SK-N-SH treated with all-trans-retinoic acid at 6 μM for 48 hours (cell line): ENCODE measurements at regions not wholly inside any gene's neighbourhood (a gene's known extent, or its start where the extent isn't known, plus 50 kb on each side); places are given as distances from the start of the nearest gene placed in this dataset.

Experiments used
- ZFP3 ChIP-seq: fragments of 250-450 bp; sonication (Bioruptor Pico); IDR thresholded peaks from 2 replicates; pipeline ENCODE4 v1.5.0; 2020; ENCODE audit warnings: mild to moderate bottlenecking, moderate library complexity
- ZFP30 ChIP-seq: fragments of 450-650 bp; formaldehyde crosslinking; IDR thresholded peaks from 2 replicates; pipeline ENCODE4 v1.5.0; 2022; ENCODE audit warnings: mild to moderate bottlenecking, moderate library complexity
- ZNF565 ChIP-seq: fragments of 450-650 bp; formaldehyde crosslinking; conservative IDR thresholded peaks from 2 replicates; pipeline ENCODE4 v1.5.0; 2020; ENCODE audit warnings: low read depth, mild to moderate bottlenecking, moderate library complexity
- ZNF70 ChIP-seq: fragments of 450-650 bp; formaldehyde crosslinking; IDR thresholded peaks from 2 replicates; pipeline ENCODE4 v1.5.0; 2020; ENCODE audit warnings: mild to moderate bottlenecking, moderate library complexity
- ZNF8 ChIP-seq: fragments of 450-650 bp; formaldehyde crosslinking; IDR thresholded peaks from 2 replicates; pipeline ENCODE4 v1.5.0; 2020; ENCODE audit warnings: mild to moderate bottlenecking, moderate library complexity
- TF ChIP-seq, protein P1 (sequence below): fragments of 250-450 bp; sonication (Bioruptor Pico); IDR thresholded peaks from 2 replicates; pipeline ENCODE4 v1.8.0; 2020; ENCODE audit warnings: mild to moderate bottlenecking, moderate library complexity, borderline replicate concordance

DNA sequence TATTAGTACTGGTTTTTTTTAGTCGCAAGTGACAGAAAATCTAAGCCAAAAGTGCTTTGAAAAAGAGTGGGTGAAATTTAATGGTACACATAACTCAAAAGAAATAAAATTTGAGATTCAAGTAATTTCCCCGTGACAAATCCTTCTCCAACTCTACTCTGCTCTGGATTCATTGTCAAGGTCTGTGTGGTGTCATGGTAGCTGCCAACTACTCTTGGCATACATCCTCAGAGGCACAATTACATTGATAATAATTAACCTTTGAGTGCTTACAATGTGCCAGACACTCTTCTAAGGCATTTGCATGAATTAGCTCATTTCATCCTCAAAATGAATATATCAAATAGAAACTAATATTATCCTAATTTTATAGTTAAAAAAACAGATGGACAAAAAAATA is 1153.9 kb upstream of the NCAM2 start:
- TF ChIP-seq ZFP3, result no peak
- no peak for TF ChIP-seq ZNF8 (CRISPR knock-in tag)
- TF ChIP-seq, protein P1, sequence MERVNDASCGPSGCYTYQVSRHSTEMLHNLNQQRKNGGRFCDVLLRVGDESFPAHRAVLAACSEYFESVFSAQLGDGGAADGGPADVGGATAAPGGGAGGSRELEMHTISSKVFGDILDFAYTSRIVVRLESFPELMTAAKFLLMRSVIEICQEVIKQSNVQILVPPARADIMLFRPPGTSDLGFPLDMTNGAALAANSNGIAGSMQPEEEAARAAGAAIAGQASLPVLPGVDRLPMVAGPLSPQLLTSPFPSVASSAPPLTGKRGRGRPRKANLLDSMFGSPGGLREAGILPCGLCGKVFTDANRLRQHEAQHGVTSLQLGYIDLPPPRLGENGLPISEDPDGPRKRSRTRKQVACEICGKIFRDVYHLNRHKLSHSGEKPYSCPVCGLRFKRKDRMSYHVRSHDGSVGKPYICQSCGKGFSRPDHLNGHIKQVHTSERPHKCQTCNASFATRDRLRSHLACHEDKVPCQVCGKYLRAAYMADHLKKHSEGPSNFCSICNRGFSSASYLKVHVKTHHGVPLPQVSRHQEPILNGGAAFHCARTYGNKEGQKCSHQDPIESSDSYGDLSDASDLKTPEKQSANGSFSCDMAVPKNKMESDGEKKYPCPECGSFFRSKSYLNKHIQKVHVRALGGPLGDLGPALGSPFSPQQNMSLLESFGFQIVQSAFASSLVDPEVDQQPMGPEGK (CRISPR knock-in tag), result no peak
- no peak for TF ChIP-seq ZFP30 (CRISPR knock-in tag)
- no peak for TF ChIP-seq ZNF70 (CRISPR knock-in tag)
- no peak for TF ChIP-seq ZNF565 (CRISPR knock-in tag)
